Loucy (cell line): ENCODE measurements at regions not wholly inside any gene's neighbourhood (a gene's known extent, or its start where the extent isn't known, plus 50 kb on each side); places are given as distances from the start of the nearest gene placed in this dataset.

Experiments used
- EZH2phosphoT487 ChIP-seq: fragments of 200-600 bp; IDR thresholded peaks from 2 replicates; pipeline ENCODE4 v1.6.1; 2018; ENCODE audit warnings: antibody characterized with exemption, mild to moderate bottlenecking, moderate library complexity, borderline replicate concordance
- TF ChIP-seq, protein P1 (sequence below): fragments of 200-600 bp; sonication (generic); conservative IDR thresholded peaks from 2 replicates; pipeline ENCODE4 v1.5.1; 2014; ENCODE audit warnings: mild to moderate bottlenecking, antibody characterized with exemption, low read length

DNA sequence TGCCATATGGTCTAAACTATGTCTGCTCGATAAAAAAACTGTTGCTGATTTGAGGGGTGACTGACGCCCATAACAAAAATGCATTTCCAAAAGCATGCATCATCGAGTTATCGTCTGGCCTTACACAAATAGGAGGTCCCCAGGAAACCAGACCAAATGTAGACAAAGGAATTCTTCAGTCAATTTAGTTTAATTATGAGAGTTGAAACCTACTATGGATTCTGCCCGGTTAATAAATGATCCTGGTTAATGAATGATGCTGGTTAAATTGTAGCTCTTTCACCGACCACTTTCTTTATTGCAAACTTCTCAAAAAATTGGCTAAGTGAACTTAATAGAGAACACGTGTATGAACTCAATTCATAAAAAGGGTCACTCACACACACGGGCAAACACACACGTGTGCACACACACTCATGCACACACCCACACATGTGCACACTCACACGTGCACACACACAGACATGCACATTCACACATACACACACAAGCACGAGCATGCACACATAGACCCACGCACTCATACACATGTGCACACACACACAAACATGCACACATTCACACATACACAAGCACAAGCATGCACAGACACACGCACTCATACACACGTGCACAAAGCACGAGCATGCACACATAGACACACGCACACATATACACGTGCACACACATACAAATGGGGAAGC, 59.0 kb upstream of the SALL3 start:
- TF ChIP-seq, protein P1, sequence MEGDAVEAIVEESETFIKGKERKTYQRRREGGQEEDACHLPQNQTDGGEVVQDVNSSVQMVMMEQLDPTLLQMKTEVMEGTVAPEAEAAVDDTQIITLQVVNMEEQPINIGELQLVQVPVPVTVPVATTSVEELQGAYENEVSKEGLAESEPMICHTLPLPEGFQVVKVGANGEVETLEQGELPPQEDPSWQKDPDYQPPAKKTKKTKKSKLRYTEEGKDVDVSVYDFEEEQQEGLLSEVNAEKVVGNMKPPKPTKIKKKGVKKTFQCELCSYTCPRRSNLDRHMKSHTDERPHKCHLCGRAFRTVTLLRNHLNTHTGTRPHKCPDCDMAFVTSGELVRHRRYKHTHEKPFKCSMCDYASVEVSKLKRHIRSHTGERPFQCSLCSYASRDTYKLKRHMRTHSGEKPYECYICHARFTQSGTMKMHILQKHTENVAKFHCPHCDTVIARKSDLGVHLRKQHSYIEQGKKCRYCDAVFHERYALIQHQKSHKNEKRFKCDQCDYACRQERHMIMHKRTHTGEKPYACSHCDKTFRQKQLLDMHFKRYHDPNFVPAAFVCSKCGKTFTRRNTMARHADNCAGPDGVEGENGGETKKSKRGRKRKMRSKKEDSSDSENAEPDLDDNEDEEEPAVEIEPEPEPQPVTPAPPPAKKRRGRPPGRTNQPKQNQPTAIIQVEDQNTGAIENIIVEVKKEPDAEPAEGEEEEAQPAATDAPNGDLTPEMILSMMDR = no peak
- no peak for TF ChIP-seq EZH2phosphoT487
